Calu3 (cell line): ENCODE measurements at regions not wholly inside any gene's neighbourhood (a gene's known extent, or its start where the extent isn't known, plus 50 kb on each side); places are given as distances from the start of the nearest gene placed in this dataset.

Source experiments
- BruUV-seq: library from RNA; stranded (reverse); fragments of 400-500 nt; replicated peaks from 2 replicates; lab custom pipeline; 2021; lab: Mats Ljungman, UMichigan
- CTCF ChIA-PET: fragments of 300-600 bp; sonication (Branson Sonifier 250); formaldehyde crosslinking; loops from one replicate; lab custom pipeline; 2022; ENCODE audit warnings: antibody characterized with exemption; lab: Charles Lee
- DNase-seq: peaks from one replicate; pipeline ENCODE4 v3.0.0; 2022
- H3K27ac Mint-ChIP-seq: one replicate; pipeline ENCODE4 v1.8.0; 2022; ENCODE audit warnings: mixed read lengths; ENCODE audit not compliant: unreplicated experiment
- H3K27me3 Mint-ChIP-seq: one replicate; pipeline ENCODE4 v1.8.0; 2022; ENCODE audit warnings: mixed read lengths; ENCODE audit not compliant: unreplicated experiment
- H3K36me3 Mint-ChIP-seq: one replicate; pipeline ENCODE4 v1.8.0; 2022; ENCODE audit warnings: mild to moderate bottlenecking, moderate library complexity, mixed read lengths; ENCODE audit not compliant: insufficient read depth, unreplicated experiment
- H3K4me1 Mint-ChIP-seq: one replicate; pipeline ENCODE4 v1.8.0; 2022; ENCODE audit warnings: mild to moderate bottlenecking, low read depth, mixed read lengths; ENCODE audit not compliant: unreplicated experiment
- H3K4me3 Mint-ChIP-seq: one replicate; pipeline ENCODE4 v1.8.0; 2022; ENCODE audit warnings: mild to moderate bottlenecking, low read depth, moderate library complexity, mixed read lengths; ENCODE audit not compliant: unreplicated experiment
- H3K9me3 Mint-ChIP-seq: one replicate; pipeline ENCODE4 v1.8.0; 2022; ENCODE audit warnings: low read depth, mixed read lengths; ENCODE audit not compliant: unreplicated experiment
- intact Hi-C: fragments of 100-400 bp; cut with micrococcal nuclease; formaldehyde crosslinking; loops from one replicate; pipeline ENCODE4 v1.10.0; 2022; ENCODE audit not compliant: unreplicated experiment
- TF ChIP-seq, protein P1 (sequence below): fragments of 200-600 bp; IDR thresholded peaks from one replicate; pipeline ENCODE4 v1.8.0; 2022; ENCODE audit warnings: antibody characterized with exemption; ENCODE audit not compliant: unreplicated experiment

GRCh38 chr13:85430216-85430794, 368.9 kb downstream of the SLITRK6 start:
- Mint-ChIP-seq H3K27ac (no peak overlapping the region), H3K9me3 (peaks cover 2% of the 10 kb centered on the region), H3K4me1 (no peaks in the 10 kb centered on the region), H3K4me3 (no peak overlapping the region), H3K27me3 (no peaks in the 10 kb centered on the region), H3K36me3 (no peaks in the 10 kb centered on the region)
- TF ChIP-seq, protein P1, sequence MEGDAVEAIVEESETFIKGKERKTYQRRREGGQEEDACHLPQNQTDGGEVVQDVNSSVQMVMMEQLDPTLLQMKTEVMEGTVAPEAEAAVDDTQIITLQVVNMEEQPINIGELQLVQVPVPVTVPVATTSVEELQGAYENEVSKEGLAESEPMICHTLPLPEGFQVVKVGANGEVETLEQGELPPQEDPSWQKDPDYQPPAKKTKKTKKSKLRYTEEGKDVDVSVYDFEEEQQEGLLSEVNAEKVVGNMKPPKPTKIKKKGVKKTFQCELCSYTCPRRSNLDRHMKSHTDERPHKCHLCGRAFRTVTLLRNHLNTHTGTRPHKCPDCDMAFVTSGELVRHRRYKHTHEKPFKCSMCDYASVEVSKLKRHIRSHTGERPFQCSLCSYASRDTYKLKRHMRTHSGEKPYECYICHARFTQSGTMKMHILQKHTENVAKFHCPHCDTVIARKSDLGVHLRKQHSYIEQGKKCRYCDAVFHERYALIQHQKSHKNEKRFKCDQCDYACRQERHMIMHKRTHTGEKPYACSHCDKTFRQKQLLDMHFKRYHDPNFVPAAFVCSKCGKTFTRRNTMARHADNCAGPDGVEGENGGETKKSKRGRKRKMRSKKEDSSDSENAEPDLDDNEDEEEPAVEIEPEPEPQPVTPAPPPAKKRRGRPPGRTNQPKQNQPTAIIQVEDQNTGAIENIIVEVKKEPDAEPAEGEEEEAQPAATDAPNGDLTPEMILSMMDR = no peak
- CTCF ChIA-PET = no interaction called here
- intact Hi-C loops = no loop called here
- DNase-seq = no peak
- BruUV-seq = no TSS peak

- intact Hi-C loops = no loop called here
Observed at GRCh38 chr13:85427416-85427815, 371.8 kb downstream of the SLITRK6 start.

GRCh38 chr13:85420136-85420535, 379.1 kb downstream of the SLITRK6 start:
- no peaks in the 10 kb centered on the region for H3K9me3 Mint-ChIP-seq
- no peaks in the 10 kb centered on the region for H3K36me3 Mint-ChIP-seq
- no peaks in the 10 kb centered on the region for H3K27me3 Mint-ChIP-seq
- no peak overlapping the region for H3K4me3 Mint-ChIP-seq
- CTCF ChIA-PET = no interaction called here
- H3K4me1 Mint-ChIP-seq = no peaks in the 10 kb centered on the region
- DNase-seq = no peak
- H3K27ac Mint-ChIP-seq = no peak overlapping the region
- BruUV-seq = no TSS peak
- TF ChIP-seq, protein P1 = no peak
- intact Hi-C loops = no loop called here

More at GRCh38 chr13:85427416-85427815, 371.8 kb downstream of the SLITRK6 start:
- TF ChIP-seq, protein P1 = no peak
- H3K4me3 Mint-ChIP-seq = no peak overlapping the region
- no peak overlapping the region for H3K27ac Mint-ChIP-seq
- no TSS peak for BruUV-seq
- H3K4me1 Mint-ChIP-seq = no peaks in the 10 kb centered on the region
- H3K9me3 Mint-ChIP-seq = no peaks in the 10 kb centered on the region
- CTCF ChIA-PET = no interaction called here
- DNase-seq = no peak
- no peaks in the 10 kb centered on the region for H3K27me3 Mint-ChIP-seq
- no peaks in the 10 kb centered on the region for H3K36me3 Mint-ChIP-seq

- Mint-ChIP-seq H3K27ac (no peak overlapping the region), H3K4me1 (no peaks in the 10 kb centered on the region), H3K27me3 (no peaks in the 10 kb centered on the region), H3K36me3 (no peaks in the 10 kb centered on the region), H3K9me3 (no peaks in the 10 kb centered on the region), H3K4me3 (no peak overlapping the region)
- CTCF ChIA-PET = no interaction called here
- intact Hi-C loops = no loop called here
- no peak for DNase-seq
- no TSS peak for BruUV-seq
- TF ChIP-seq, protein P1 = no peak
Observed at GRCh38 chr13:85419611-85420010, 379.6 kb downstream of the SLITRK6 start.
